Ishikawa (cell line): ENCODE measurements at regions not wholly inside any gene's neighbourhood (a gene's known extent, or its start where the extent isn't known, plus 50 kb on each side); places are given as distances from the start of the nearest gene placed in this dataset.

Experiments used
- CEBPB ChIP-seq: IDR thresholded peaks from 2 replicates; pipeline ENCODE4 v1.6.1; 2012
- CREB1 ChIP-seq: IDR thresholded peaks from 2 replicates; pipeline ENCODE4 v1.6.1; 2012; ENCODE audit warnings: low read depth
- EGR1 ChIP-seq: IDR thresholded peaks from 2 replicates; pipeline ENCODE4 v1.6.1; 2012
- EP300 ChIP-seq: IDR thresholded peaks from 2 replicates; pipeline ENCODE4 v1.6.1; 2012; ENCODE audit warnings: borderline replicate concordance
- FOXM1 ChIP-seq: IDR thresholded peaks from 2 replicates; pipeline ENCODE4 v1.6.1; 2012; ENCODE audit warnings: low read depth, borderline replicate concordance
- MAX ChIP-seq: IDR thresholded peaks from 2 replicates; pipeline ENCODE4 v1.6.1; 2012
- NFIC ChIP-seq: IDR thresholded peaks from 2 replicates; pipeline ENCODE4 v1.6.1; 2012
- RAD21 ChIP-seq: IDR thresholded peaks from 2 replicates; pipeline ENCODE4 v1.6.1; 2012; ENCODE audit warnings: low read depth
- REST ChIP-seq: IDR thresholded peaks from 2 replicates; pipeline ENCODE4 v1.6.1; 2012; ENCODE audit warnings: low read depth, mild to moderate bottlenecking
- TAF1 ChIP-seq: IDR thresholded peaks from 2 replicates; pipeline ENCODE4 v1.6.1; 2012; ENCODE audit warnings: low read depth, mild to moderate bottlenecking
- TCF12 ChIP-seq: IDR thresholded peaks from 2 replicates; pipeline ENCODE4 v1.6.1; 2012; ENCODE audit warnings: low read depth
- TEAD4 ChIP-seq: IDR thresholded peaks from 2 replicates; pipeline ENCODE4 v1.6.1; 2012
- USF1 ChIP-seq: IDR thresholded peaks from 2 replicates; pipeline ENCODE4 v1.6.1; 2012
- YY1 ChIP-seq: IDR thresholded peaks from 2 replicates; pipeline ENCODE4 v1.6.1; 2012; ENCODE audit warnings: low read depth
- ZBTB7A ChIP-seq: IDR thresholded peaks from 2 replicates; pipeline ENCODE4 v1.6.1; 2012; ENCODE audit warnings: low read depth

- TF ChIP-seq FOXM1, result no peak
- no peak for TF ChIP-seq CREB1
- no peak for TF ChIP-seq TEAD4
- no peak for TF ChIP-seq TCF12
- TF ChIP-seq NFIC, result no peak
- no peak for TF ChIP-seq REST
- no peak for TF ChIP-seq EP300
- no peak for TF ChIP-seq USF1
- TF ChIP-seq EGR1, result no peak
- no peak for TF ChIP-seq ZBTB7A
- no peak for TF ChIP-seq CEBPB
- TF ChIP-seq YY1, result no peak
- TF ChIP-seq RAD21, result no peak
- TF ChIP-seq MAX, result no peak
- no peak for TF ChIP-seq TAF1
Measured at GRCh38 chr3:153311541-153311940, 149.5 kb downstream of the RAP2B start.

- TF ChIP-seq EP300, result no peak
- TF ChIP-seq FOXM1, result no peak
- TF ChIP-seq MAX, result no peak
- TF ChIP-seq EGR1, result no peak
- TF ChIP-seq ZBTB7A, result no peak
- TF ChIP-seq CEBPB, result no peak
- no peak for TF ChIP-seq TEAD4
- no peak for TF ChIP-seq USF1
- no peak for TF ChIP-seq CREB1
- TF ChIP-seq TCF12, result no peak
- TF ChIP-seq NFIC, result no peak
- no peak for TF ChIP-seq REST
- no peak for TF ChIP-seq TAF1
- TF ChIP-seq YY1, result no peak
- no peak for TF ChIP-seq RAD21
Measured at GRCh38 chr3:153313302-153313965, 151.4 kb downstream of the RAP2B start.

- no peak for TF ChIP-seq CEBPB
- TF ChIP-seq CREB1, result no peak
- no peak for TF ChIP-seq MAX
- TF ChIP-seq TEAD4, result no peak
- no peak for TF ChIP-seq TAF1
- TF ChIP-seq FOXM1, result no peak
- TF ChIP-seq EP300, result no peak
- no peak for TF ChIP-seq NFIC
- TF ChIP-seq TCF12, result no peak
- no peak for TF ChIP-seq REST
- no peak for TF ChIP-seq YY1
- TF ChIP-seq EGR1, result no peak
- TF ChIP-seq USF1, result no peak
- TF ChIP-seq RAD21, result no peak
- TF ChIP-seq ZBTB7A, result no peak
Measured at GRCh38 chr3:153314038-153314437, 152.0 kb downstream of the RAP2B start.
